SK-N-SH (cell line): ENCODE measurements at regions not wholly inside any gene's neighbourhood (a gene's known extent, or its start where the extent isn't known, plus 50 kb on each side); places are given as distances from the start of the nearest gene placed in this dataset.

Experiments
- ELF1 ChIP-seq: IDR thresholded peaks from 2 replicates; pipeline ENCODE4 v1.4.0; 2012
- EP300 ChIP-seq, 2 experiments: IDR thresholded peaks; 2 replicates each; pipeline versions ENCODE4 v1.4.0 to v1.6.1; 2012; ENCODE audit warnings: borderline replicate concordance in 1 of 2, low read depth in 1 of 2, low read length in 1 of 2
- RFX5 ChIP-seq: IDR thresholded peaks from 2 replicates; pipeline ENCODE4 v1.6.1; 2012; ENCODE audit warnings: mild to moderate bottlenecking, improper control_type of control experiment, low read length
- TF ChIP-seq, protein P1 (sequence below): IDR thresholded peaks from 2 replicates; pipeline ENCODE4 v1.4.0; 2012; ENCODE audit warnings: low read depth
- TF ChIP-seq, protein P2 (sequence below): fragments of 200-600 bp; sonication (generic); IDR thresholded peaks from 2 replicates; pipeline ENCODE4 v1.6.1; 2017; ENCODE audit warnings: antibody characterized with exemption, mild to moderate bottlenecking, moderate library complexity

DNA sequence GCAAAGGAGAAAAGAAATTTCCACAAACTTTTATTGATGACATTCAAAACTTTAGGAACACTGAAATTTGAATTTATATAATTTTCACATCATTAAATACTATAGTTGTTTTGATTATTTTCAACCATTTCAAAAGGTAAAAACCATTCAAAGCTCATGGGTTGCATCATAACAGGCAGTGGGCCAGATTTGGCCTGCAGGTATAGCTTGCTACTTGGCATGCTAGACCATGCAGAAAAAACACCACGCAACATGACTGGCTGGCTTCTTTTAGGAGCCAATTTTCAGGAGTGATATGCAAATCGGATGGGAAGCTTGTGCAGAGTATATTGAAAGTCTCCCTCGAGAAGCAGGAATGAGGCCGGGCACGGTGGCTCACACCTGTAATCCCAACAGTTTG lies 144.8 kb downstream of the GLUL start:
- TF ChIP-seq, protein P1, sequence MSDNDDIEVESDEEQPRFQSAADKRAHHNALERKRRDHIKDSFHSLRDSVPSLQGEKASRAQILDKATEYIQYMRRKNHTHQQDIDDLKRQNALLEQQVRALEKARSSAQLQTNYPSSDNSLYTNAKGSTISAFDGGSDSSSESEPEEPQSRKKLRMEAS = no peak
- no peak for TF ChIP-seq EP300 (IDR thresholded peaks at IDR 0.05; ENCODE audit: borderline replicate concordance in 1 of 2, low read depth in 1 of 2, low read length in 1 of 2)
- TF ChIP-seq, protein P2, sequence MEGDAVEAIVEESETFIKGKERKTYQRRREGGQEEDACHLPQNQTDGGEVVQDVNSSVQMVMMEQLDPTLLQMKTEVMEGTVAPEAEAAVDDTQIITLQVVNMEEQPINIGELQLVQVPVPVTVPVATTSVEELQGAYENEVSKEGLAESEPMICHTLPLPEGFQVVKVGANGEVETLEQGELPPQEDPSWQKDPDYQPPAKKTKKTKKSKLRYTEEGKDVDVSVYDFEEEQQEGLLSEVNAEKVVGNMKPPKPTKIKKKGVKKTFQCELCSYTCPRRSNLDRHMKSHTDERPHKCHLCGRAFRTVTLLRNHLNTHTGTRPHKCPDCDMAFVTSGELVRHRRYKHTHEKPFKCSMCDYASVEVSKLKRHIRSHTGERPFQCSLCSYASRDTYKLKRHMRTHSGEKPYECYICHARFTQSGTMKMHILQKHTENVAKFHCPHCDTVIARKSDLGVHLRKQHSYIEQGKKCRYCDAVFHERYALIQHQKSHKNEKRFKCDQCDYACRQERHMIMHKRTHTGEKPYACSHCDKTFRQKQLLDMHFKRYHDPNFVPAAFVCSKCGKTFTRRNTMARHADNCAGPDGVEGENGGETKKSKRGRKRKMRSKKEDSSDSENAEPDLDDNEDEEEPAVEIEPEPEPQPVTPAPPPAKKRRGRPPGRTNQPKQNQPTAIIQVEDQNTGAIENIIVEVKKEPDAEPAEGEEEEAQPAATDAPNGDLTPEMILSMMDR = no peak
- TF ChIP-seq ELF1 = no peak
- no peak for TF ChIP-seq RFX5
